ENCODE measurements at regions not wholly inside any gene's neighbourhood (a gene's known extent, or its start where the extent isn't known, plus 50 kb on each side); places are given as distances from the start of the nearest gene placed in this dataset.

DNA sequence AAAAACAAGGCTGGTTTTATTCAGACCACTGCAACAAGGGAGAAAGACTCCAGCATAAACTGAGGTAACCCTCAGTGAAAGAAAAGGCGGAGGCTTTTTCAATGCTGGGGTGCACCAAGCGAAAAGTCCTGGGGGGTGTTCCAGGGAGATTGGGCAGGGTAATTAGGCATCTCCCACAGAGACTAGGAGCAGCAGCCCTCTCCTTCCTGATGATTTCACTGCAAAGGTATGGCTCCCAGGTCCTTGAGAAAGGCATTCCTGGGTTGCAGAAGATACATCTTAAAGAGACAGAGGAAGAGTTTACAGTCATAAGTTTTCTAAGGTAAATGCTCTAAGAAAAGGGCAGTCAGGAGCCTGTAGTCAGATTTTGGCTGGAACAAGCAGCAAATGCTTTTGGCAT is 412.0 kb downstream of the FOXO1 start:
- DNase-seq (ENCODE audit: low read depth) = no peak

- DNase-seq (ENCODE audit: low read depth) = no peak
Measured at GRCh38 chr13:40255551-40255950, 410.9 kb downstream of the FOXO1 start.

GRCh38 chr13:40259899-40260298 is 406.5 kb downstream of the FOXO1 start:
- no peak for DNase-seq (ENCODE audit: low read depth)

DNA sequence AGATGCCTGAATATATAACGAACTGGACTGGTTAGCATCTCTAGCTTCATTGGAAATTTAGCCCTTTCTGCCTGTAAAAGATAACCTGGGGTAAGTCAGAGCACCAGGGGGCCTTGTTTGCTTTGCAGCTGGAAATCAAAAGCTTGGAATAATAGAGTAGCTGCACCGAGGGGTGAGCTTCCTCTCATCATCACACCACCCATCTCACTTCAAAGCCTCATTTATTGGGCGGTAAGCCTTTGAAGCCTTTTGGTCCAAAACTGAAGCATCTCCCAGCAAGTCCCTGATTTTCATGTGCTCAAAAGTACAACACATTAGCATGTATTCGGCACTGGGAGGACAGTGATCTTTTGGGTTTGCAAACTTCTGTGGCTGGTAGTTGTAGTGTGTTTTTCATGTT is 405.1 kb downstream of the FOXO1 start:
- DNase-seq (ENCODE audit: low read depth) = no peak

- DNase-seq (ENCODE audit: low read depth) = no peak
Measured at GRCh38 chr13:40261947-40262346, 404.5 kb downstream of the FOXO1 start.

DNA sequence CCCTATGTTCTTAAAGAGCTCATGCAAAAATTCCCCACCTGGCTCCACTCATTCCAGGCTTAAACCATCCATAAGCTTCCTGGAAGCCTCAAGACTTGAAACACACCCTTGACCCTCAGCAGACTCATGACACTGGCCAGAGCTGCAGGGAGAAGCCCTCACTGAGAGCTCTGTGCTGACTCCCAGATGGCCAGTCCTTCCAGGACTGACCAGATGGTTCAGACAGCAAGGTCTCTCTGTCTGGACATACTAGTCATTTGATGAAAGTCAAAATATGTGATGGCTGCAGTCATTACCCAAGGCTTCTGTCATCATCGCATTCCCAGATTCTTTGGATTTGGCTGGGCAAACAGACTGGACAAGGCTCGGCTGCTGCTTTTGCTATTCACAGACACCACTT is 397.4 kb downstream of the FOXO1 start:
- DNase-seq (ENCODE audit: low read depth) = no peak

DNA sequence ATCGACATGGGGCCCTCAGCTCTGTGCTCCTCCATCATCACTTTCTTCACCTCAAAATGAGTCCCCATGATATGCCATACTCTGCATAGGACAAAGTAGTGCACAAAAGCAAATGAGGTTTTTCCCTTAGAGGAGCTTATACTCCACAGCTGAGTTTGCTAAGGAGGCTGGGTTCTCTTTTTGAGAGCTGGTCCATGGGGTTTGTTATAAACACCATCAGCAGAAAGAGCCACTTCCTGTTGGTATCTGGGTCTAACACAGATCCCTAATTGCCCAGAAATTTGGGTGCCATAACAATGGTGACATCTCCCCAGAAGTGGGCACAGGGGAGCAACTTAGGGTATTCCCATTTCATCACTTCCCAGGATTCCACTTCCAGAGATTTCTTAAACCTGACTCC is 395.7 kb downstream of the FOXO1 start:
- DNase-seq (ENCODE audit: low read depth) = no peak

GRCh38 chr13:40271271-40271885 is 395.1 kb downstream of the FOXO1 start:
- no peak for DNase-seq (ENCODE audit: low read depth)

GRCh38 chr13:40271931-40272775 is 394.3 kb downstream of the FOXO1 start:
- DNase-seq (ENCODE audit: low read depth) = no peak

DNA sequence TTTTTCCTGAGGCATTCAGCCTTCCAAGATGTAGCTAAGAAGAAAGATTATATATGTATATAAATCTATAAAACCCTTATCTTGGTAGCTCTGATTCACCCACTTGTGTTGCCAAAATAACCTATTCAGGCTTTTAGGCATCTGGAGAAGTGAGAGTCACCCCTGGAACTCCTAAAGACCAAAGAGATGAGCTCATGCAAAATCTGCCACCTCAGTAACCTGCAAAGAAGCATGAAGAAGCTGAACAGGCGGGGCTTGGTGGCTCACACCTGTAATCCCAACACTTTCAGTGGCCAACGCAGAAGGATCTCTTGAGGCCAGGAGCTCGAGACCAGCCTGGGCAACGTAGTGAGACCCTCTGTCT is 393.7 kb downstream of the FOXO1 start:
- no peak for DNase-seq (ENCODE audit: low read depth)

- no peak for DNase-seq (ENCODE audit: low read depth)
Measured at GRCh38 chr13:40273253-40274025, 393.0 kb downstream of the FOXO1 start.

- DNase-seq (ENCODE audit: low read depth) = no peak
Measured at GRCh38 chr13:40274103-40274502, 392.3 kb downstream of the FOXO1 start.

DNA sequence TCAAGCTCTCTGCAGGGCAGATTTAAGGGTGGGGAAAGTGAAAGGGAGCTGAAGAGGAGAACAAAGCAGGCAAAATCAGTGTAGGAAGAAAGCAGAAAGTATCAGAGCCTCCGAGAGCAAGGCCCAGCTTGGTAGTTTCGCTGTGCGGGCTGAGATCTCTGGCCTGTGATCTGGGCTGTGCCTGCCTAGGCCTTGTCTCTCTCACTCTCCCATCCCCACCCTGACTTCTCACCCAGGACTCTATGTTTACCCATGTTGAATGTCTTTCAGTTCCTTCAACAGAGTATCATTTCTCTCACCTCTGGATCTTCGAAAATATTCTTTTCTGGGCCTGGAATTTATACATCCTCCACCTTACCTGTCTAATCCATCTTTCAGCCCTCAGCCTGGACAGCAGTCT is 391.3 kb downstream of the FOXO1 start:
- no peak for DNase-seq (ENCODE audit: low read depth)

GRCh38 chr13:40275636-40276035 is 390.8 kb downstream of the FOXO1 start:
- no peak for DNase-seq (ENCODE audit: low read depth)

GRCh38 chr13:40283666-40284065 is 382.8 kb downstream of the FOXO1 start:
- no peak for DNase-seq (ENCODE audit: low read depth)

- no peak for DNase-seq (ENCODE audit: low read depth)
Measured at GRCh38 chr13:40285634-40286033, 380.8 kb downstream of the FOXO1 start.

GRCh38 chr13:40287428-40287827 is 379.0 kb downstream of the FOXO1 start:
- no peak for DNase-seq (ENCODE audit: low read depth)

GRCh38 chr13:40288259-40288658 is 378.2 kb downstream of the FOXO1 start:
- DNase-seq (ENCODE audit: low read depth) = no peak

DNA sequence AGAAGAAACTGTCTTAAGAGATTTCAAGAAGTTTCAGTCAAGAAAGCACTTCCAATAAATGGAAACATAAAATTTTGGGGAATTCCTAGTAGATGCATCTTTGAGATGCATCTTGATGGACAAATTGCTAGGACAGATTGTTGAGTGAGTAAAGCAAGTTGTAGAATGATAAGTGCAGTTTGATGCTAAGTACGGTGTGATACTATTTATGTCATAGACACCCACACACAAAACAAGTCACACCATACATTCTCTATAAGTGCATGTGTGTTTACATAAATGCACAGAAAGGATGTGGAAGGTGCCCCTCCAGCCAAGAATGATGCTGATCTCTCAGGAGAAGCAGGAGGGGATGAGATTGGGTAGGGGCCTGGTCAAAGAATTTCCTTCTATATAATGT is 375.7 kb downstream of the FOXO1 start:
- no peak for DNase-seq (ENCODE audit: low read depth)

DNA sequence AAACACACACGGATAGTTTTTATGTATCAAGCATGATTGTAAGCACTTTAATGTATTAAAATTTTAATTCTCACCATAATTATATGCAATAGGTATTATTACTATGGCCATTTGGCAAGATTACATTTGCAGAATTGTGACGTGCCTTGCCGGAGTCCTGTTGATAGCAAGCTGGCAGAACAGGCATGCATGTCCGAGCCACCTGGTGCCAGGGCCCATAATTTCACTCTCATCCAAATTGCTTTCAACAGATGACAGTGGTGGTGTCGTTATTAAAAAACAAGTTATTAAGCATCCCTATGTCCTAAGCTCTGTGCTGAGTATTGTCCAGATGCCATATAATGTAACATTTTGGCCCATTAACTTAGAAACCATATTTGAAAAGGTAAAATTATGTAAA is 374.3 kb downstream of the FOXO1 start:
- DNase-seq (ENCODE audit: low read depth) = no peak

- no peak for DNase-seq (ENCODE audit: low read depth)
Measured at GRCh38 chr13:40292536-40292935, 373.9 kb downstream of the FOXO1 start.

- no peak for DNase-seq (ENCODE audit: low read depth)
Measured at GRCh38 chr13:40302351-40302750, 364.1 kb downstream of the FOXO1 start.

DNA sequence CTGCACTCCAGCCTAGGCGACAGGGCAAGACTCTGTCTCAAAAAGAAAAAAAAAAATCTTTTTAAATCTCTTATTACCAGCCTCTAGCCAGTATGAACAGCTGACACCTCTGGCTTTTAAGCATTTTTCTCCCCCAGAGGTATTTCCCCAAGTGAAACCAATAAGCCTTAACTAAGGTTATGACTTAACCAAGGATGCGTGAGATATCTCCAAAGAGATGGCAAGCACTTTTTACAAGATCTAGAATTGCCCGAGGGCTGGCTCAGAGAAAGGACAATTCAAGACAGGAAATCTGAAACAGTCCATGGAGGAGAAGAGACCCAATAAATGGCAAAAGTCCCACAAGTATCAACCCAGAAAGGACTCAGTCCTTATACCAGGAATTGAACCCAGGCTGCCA is 362.1 kb downstream of the FOXO1 start:
- DNase-seq (ENCODE audit: low read depth) = no peak
